EH (cell line): ENCODE measurements at regions not wholly inside any gene's neighbourhood (a gene's known extent, or its start where the extent isn't known, plus 50 kb on each side); places are given as distances from the start of the nearest gene placed in this dataset.

Experiments
- DNase-seq: peaks from one replicate; pipeline ENCODE4 v3.0.0-alpha.2; 2015; ENCODE audit warnings: low read depth

DNA sequence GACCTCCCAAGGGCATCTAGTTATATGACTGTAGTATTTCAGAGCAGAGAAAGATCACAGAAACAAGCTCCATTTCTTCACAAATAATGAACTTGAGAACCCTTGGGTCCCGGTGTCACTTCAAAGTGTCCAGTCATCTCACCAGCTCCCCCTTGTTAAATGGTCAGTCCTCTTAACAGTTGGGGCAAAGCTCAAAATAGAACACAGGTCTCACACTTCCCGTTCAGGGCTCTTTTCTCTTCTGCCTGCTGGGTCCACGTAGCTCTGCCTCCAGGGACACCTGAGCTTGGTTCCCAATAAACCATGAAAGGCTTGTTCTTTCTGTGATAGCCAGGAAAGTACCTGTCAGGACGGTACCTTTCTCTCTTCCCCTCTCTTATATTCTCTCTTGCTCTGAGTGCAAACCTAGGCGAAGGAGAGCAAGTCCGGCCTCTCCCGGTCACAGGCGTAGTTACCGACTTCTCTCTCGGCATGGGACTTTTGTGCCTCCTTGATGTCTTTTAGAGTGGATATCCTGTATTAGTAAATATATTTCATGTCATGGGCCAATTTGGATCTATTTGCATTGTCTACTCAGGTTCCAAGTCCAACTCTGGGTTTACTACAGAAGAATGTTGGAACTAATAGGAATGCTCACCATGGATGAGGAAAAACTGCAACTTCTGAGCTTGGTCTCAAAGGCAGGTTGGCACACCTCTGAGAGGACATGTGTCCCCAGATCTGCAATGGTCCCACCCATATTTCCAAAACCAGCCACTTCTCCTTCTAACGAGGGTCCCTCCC is 118.8 kb upstream of the PARP11 start:
- no peak for DNase-seq

DNA sequence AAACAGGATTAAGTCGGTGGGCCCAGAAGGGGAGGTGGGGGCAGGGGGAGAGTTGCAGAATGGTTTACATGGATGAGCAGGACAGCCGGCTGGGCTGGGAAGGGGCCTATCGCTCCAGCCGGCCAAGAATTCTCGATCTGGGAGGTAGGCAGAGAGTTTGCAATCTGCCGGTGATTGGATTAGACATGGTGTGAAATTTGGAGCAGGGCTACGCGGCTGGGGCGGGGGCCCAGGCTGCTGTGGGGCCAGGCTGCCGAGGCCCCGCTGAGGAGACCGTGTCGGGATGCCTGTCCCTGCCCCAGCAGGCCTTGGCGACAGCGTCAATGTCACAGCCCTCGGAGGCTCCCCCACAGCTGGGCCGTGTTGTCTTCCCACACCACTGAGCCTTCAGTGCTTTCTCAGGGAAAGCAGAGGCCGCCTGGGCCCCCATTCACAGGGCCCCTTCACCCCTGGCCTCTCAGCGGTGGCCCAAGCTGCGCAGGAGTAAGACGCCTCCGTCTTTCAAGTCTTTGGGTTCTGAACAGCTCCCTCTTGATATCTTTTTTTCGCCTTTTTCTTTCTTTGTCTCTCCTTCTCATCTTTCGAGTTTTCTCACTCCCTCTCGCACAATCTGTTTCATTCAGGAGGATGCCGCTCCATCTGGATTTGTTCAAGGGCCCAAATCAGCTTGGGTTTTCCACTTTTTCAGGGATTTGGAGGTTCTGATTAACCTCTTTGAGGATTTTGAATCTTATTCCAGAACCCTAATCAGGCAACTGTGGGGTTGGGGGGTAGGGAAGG is 117.5 kb upstream of the PARP11 start:
- no peak for DNase-seq

DNA sequence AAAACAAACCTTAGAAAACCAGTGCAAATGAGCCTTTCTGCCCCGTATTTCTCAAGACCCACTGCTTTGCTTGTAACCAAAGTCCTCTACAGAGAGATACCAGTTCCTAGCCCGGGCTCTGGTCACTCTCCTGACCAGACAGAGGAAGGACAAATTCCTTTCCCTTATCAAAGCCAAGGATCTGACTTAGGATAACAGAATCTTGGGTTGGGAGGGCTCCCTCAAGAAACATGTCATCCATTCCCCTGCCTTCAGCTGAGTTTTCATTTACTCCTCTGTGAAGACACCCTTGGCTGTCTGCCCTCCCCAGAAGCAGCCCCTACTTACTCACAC is 116.0 kb upstream of the PARP11 start:
- no peak for DNase-seq

DNA sequence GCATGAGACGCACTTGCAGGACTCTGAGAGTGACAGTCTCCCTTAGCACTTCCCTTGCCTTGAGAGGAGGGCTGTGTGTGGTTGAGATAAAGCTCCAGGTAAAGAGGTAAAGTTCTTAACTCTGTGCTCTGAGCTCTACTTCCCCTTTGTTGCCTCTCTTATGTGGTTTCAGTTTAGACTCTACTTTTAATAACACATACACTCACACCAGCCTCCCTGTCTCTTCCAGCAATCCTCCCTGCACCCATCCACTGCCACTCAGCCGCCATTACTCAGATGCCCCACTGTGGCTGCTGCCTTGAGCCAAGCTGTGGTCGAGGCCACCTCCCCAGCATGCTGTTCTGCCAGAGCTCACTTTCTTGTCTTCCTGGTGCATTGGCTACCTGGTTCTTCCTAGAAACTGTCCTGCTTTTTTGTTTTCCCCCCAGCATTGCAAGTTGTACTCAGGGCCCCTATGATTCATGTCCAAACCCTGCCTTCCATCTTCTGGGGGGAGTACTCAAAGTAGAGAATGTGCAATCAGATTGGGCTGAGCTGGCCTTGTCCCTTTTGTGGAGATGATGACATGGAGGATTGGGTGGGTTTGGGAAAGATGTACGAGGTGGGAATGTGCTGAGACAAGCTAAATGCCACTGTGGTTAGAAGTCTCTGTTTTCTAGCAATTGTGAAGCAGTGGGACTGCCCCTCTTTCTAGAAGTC is 115.5 kb upstream of the PARP11 start:
- DNase-seq: no peak

DNA sequence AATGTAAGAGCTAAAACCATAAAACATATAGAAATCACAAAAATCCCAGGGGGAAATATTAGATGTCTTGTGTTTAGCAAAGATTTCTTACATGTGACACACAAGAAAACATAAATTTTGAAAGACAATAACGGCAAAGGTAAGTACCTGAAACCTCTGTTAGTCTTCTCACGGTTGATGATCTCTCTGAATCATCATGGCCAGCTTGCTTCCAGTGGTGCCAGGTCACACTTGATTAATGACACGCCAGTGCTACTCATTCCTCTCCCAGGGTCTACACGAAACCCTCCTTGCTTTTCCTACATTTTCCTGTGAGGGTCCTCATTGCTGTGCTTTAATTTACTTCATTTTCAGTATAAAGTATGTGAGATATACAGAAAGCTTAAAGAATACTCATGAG is 114.4 kb upstream of the PARP11 start:
- DNase-seq: no peak

DNA sequence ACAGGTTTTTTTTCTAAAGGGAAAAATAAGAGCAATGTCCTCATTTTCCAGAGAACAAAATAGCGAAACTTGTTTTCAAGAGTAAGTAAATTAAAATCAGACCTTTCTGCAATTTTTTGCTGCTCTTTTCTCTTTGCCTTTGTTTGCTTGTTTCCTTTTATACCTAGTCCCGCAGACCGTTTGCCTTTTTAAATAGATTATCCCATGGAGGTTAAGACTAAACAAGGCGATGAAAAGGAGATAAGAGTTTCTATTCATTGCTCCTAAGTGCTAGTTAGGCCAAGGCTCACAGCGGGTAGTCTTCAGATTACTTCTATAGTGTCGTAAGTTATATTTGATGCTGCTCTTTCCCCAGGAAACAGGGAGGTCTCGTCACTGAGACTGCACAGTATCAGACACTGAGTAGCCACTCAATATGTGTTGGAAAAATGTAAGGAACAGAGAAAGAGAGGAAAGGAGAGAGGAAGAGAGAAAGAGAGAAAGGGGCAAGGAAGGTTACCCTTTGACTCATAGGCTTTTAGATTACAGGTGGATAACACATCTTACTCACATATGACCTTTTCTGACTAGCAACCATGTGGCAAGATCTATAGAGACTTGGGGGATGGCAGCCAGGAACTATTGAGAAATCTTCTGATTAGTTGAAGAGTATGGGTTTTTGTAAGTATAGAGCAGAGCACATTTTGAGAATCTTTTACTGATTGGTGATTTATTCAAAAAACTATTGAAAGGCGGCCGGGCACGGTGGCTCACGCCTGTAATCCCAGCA is 107.5 kb upstream of the PARP11 start:
- no peak for DNase-seq

DNA sequence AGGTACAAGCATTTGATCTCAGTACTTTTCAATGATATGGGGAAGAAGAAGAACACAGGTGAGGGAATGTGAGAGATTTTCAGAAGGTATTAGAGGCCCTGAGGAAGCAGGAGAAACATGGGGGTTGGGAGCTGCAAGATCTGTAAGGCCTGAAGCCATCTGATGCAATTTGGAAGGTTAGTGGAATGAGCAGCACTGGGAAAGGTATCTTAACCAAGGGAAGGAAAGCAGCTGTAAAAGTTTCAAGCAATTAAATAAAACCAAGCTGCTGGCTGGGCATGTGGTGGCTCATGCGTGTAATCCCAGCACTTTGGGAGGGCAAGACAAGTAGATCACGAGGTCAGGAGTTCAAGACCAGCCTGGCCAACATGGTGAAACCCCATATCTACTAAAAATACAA is 104.4 kb upstream of the PARP11 start:
- no peak for DNase-seq

DNA sequence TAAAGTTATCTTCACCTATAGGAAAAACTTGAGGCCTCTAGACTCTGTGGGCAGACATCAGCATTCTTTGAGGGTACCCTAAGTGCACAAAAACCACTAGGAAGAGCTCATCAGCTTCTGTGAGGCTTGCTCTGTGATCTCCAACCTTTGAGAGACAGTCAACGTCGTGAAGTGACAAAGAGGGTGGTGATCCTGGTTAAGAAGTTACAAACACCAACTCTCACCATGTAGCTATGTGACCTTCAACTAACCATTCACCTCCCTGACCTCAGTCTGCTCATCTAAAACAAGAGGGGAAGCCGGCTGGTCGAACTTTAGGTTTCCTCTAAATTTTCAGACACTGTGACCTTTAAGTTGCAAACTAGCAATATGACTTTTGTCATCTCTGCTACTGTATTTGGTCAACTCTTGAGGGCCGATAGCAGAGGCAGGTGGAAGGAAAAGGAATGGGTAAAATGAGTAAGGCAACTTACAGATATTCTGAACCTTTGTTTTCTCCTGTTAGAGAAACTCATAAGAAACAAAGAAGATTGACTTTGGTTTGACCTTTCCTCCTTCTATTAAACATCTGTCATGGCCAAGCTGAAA is 103.2 kb upstream of the PARP11 start:
- no peak for DNase-seq

DNA sequence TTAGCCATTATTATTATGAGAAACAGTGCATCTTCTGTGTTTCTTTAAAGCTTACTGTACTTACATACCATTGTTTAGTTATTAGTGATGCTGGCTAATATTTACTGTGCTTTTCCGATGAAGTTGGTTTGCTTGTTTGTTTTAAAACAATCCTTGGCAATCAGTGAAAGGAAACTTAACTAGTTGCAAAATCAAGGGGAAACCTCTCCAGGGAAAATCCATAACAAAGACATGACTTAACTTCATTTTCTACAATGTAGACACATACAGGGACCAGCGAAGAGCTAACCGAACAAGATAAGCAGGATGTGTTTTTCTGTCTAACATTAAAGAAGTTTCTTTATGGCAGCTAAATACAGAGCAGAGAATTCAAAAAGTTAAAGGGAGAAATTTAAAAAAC is 102.5 kb upstream of the PARP11 start:
- no peak for DNase-seq

DNA sequence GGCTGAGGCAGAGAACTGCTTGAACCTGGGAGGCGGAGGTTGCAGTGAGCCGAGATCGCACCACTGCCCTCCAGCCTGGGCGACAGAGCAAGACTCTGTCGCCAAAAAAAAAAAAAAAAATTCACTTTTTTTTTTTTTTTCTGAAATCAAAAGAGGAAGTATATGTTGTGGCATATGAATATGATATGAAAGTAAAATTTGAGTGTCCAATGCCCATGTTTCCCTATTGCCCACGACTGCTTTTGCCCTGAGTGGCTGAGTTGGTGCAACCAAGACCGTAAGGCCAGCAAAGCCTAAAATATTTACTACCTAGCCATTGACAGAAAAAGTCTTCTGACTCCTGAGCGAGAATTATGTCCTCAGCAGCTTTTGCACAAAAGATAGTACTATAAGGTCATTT is 101.7 kb upstream of the PARP11 start:
- no peak for DNase-seq

DNA sequence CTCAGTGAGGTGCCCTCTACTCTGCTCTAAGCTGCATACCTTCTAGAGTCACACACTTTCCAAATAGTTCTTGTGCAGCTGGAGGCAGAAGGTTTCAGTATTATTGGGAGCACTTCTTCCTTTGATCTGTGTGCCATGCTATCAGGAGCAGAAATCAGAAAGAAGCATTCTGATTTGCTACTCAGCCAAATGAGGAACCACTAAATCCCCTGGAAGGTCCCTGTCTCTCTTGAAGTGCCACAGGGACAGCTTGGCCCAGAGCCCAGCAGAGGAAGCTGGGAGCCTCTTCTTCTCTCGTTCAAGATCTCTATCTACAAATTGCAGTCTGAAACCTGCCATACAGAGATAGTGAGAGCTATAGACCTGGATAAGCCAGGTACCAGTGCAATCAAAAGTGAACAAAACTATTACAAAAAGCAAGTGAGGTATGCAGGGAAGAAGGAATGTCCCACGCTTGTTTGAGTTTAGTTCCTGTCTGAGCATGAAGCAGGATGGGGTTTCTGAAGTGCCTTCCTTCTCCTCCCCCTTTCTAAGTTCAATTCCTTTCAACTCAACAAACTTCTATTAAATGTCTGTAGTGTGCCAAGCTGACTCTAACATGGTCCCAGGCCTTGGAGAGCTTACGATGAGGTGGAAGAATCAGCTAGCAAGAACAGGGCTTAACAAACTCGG is 100.9 kb upstream of the PARP11 start:
- DNase-seq: no peak

DNA sequence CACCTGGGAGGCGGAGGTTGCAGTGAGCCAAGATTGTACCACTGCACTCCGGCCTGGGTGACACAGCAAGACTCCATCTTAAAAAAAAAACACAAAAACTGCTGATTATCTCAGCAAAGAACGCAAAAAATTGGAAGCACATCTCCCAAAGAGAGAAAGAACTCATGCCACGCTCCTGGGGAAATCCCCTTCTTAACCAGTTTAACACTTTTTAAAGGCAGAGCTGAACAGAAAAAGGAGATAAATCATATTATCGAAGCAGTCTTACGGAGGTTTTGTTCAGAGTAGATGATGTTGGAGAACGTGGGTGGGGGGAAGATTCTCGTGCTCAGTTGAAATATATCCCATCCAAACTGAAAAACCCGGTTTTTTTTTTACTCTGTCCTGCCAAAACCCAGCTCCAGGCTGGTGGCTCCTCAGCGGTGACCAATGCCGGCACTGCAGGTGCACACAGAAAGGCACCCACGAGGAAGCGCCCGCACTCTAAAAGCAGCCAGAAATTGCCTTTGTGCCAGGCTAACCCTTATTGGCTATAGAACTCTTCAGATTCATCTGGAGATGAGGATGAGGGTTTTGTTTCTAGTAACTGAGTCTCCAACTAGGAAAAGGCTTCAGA is 100.2 kb upstream of the PARP11 start:
- DNase-seq: no peak

DNA sequence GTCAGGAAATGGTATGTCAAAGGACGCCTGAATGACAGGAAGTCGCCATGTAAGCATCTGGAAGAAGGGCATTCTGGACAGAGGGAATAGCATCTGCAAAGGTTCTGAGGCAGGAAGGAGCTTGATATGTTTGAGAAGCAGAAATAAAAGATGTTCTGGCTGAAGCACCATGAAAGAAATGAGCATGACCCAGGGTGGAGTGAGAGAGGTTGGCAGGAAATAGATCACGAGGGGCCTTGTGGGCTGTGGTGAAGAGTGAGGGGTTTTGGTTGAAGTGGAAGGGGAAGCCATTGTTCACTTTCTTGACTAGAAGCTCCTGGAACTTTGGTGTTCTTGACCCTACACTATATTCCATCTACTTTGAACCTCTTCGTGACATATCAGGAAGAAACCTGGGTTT is 99.4 kb upstream of the PARP11 start:
- DNase-seq: no peak

DNA sequence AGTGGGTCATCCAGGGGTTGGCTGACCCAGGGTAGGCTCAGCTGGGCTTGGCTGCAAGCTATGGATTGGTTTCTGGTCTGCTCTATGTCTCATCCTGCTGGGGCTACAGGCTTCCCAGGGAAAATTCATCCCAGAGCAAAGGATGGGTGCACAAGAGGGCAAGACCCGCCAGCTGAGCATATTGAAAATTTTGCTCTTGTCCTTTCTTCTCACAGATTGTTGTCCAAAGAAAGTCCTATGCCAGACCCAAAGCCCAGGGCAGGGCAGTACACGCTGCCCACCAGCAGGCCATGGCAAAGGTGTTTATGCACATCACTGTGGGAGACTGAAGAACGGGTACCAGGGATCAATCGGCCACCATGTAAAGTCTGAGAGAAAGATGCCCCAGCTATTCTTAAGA is 95.3 kb upstream of the PARP11 start:
- no peak for DNase-seq

DNA sequence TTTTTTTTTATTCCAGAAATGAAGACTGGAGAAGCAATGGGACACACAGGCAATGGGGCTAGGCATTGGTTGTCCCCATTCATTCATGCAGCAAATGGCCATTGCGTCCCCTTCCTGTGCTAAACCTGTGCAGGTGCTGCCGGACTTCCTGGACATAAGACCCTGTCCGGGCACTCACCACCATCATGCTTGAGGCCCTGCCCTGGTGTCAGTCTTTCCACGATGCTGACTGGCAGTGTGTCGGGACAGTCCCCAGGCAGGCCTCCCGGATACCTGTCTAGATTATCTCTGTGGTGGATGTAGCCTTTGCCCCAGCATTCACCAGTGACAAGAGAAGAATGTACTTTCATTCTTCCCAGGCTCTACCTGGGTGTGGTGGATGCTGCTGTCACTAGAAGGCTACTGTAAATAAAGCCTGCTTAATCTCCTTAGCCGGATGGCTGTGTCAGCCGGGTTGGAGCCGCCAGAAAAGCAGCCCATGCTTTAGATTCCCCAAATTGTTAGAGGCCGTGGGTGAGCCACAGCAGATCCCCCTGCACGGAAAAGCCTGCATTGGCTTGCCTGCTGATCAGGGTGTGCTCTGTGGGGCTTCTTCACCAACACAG is 94.5 kb upstream of the PARP11 start:
- DNase-seq: no peak

DNA sequence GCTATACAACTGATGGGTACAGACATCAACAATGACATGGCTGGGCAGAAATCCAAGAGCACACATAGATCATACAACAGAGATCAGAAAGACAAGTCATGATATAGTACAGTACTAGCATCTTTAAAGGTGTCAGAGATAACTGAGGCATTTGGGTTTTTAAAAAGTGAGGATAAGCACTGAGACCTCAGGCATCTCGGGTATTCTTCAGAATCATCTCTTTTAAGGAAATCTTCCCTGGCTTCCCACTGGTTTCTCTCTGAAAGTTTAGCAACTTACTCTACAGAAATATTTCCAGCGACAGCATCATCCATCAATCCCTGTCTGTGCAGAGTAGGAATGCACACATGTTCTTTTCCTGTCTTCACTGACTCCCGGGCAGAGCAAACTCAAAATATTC is 93.2 kb upstream of the PARP11 start:
- no peak for DNase-seq

DNA sequence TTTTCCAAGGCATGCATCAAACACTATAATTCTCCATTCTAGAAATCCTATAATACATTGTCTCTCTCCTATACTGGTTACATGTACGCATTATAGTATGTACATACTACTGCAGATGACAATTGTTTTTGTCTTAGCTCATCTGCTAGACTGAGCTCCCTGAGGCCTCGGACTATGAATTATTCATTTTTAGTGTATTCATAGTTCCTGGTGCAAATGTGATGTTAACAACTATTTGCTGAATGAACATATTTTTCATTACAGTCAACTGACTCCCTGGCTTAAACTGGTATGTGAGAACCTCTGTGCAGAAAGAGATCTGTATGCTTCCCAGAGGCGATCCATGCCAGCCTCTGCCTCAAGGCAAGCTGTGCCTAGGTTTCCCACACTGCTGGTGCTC is 91.8 kb upstream of the PARP11 start:
- DNase-seq: no peak

DNA sequence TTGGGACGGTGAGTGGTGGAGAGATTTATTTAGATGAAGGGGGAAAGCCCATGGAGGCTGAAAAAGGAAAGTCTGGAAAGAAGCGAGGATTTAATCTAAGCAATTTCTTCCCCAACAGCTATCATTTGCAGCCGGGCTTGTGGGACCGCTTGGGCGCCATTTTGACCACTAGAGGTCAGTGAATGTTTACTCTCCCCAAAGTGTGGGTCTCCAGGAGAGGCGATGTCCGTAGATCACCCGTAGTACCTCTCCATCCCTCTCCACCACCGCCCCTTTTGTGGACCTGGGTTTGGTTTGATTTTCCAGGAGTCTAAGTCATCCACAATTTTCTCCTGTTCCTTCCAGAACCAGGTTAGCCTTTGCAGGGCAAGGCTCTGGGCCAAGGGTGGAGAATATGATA is 91.2 kb upstream of the PARP11 start:
- DNase-seq: peak; percentile 5

DNA sequence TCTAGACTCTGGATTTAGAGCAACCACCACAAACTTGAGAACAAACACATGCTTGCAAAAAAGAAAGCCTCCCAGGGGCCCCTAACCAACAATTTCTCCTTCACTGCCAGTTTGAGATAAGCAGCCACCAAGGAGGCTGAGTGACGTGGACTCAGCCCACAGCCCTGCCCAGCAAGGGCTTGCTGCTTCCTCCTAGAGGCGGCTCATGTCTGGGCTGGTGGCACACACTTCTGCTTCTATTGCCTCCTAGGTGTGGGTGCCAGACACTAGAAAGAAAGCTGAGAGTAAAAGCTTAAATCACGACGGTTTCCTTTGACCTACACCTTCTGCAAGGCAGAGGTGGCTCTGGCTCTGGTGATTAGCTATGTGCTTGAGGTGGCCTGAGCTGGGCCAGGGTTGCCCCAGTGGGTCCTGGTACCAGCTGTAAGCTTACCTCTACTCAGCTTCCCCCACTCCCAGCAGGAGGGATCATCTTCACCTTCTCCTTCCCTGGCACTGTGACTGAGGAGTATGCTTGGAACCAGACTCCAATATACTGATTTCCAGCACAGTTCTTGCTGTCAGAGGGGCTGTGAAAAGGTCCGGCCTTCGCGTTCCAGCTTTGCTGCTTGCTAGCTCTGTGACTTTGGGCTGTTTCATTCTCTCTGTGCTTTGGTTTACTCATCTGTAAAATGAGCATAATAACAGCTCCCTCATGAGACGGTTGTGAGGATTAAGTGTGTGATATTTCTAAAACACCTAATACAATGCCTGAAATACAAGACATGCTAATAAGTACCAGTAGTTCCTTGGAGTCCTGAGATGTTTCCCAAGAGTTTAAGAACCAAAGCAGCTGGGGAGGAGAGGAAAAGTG is 89.7 kb upstream of the PARP11 start:
- DNase-seq: no peak

DNA sequence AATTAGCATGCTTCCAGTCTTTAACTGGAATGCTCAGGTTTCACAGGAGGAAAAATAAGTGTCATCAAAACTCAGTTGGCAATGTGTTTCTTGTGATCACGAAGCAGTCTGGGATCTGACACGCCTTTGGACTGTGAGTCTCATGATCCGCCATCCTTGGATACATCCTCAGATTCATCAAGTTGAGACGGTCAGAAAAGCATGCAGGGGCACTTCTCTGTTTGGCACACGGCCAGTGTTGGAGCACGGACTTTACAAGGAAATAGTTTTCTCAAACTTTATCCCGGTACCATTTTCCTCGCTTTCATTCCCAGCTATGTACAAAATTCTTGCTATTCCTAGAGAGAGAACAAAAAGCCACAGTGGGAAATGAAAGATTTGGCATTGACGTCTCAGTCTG is 88.4 kb upstream of the PARP11 start:
- no peak for DNase-seq
